CD4-positive, alpha-beta T cell treated with Interleukin-6 for 4 hours (primary cell): ENCODE measurements at regions not wholly inside any gene's neighbourhood (a gene's known extent, or its start where the extent isn't known, plus 50 kb on each side); places are given as distances from the start of the nearest gene placed in this dataset.

Experiments
- DNase-seq: peaks from one replicate; pipeline ENCODE4 v3.0.0-alpha.2; 2020; ENCODE audit warnings: mixed read lengths

DNA sequence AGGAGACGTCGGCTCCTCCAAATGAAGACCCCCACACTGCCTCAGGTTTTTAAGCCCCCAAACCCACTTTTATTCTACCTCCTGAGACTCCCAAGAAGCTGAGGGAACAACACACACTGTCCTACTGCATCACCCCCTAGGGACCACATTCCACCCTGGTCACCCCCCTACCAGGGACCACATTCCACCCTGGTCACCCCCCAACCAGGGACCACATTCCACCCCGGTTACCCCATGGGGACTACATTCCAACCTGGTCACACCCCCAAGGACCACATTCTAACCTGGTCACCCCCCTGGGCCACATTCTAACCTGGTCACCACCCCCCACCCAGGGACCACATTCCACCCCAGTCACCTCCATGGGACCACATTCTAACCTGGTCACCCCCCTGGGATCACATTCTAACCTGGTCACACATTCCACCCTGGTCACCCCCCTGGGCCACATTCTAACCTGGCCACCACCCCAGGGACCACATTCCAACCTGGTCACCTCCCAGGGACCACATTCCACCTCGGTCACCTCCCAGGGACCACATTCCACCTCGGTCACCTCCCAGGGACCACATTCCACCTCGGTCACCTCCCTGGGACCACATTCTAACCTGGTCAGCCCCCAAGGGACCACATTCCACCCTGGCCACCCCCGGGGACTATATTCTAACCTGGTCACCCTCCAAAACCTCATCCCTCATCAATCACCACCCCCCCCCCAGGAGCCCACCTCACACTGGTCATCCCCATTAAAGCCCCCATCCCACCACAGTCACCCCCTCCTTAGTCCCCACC is 587.6 kb downstream of the NPHP4 start:
- no peak for DNase-seq

DNA sequence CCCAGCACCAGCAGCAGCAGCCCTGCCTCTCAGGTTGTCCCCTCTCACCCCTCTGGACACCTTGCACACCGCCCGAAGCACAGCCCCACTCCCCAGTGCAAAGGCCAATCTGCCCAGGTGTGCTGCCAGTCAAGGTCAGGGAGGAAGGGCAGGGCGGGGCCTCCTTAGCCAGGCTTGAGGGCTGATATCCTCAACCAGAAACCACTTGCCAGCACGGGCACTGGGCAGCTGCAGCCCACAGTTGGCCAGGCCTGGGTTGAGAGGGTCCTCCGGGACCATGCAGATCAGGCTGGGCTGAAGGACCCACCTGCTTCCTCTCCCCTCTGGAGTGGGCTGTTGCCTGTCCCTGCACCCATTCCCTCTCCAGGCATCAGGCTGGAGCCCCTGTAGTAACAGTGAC is 588.3 kb downstream of the NPHP4 start:
- no peak for DNase-seq

DNA sequence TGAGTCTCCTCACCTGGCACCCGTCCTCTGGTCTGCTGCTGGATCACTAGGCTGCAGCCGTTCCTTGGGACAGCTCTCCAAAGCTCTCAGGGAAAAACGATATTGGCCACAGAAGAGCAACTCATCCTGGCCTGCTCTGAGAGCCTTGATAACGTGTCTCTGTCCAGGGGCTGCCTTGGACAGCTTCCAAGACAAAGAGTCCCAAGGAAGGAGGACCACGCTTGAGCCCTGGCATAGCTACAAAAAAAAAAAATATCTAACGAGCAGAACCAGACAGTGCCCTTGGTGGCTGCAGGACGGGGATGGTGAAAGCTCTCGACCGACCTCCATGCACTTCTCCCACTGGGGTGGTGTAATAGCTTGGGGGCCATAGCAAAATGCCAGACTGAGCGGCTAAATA is 589.6 kb downstream of the NPHP4 start:
- no peak for DNase-seq

DNA sequence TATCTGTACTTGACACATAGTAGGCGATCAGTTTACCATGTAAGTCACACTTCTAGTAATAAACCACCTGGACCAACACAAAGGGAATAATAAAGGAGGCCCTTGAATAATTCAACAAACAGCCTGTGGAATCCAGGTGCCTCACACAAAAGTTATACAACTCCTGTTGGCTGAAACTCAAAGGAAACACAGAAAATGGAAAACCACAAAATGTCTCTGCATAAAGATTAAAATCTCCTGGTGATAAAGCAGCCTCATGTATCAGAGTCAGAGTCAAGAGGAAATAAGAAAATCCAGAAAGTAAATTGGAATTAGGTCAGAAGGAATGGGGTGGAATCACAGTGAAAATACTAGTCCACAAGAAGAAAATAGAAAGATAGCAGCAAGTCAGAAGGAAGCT is 592.5 kb downstream of the NPHP4 start:
- DNase-seq = no peak

DNA sequence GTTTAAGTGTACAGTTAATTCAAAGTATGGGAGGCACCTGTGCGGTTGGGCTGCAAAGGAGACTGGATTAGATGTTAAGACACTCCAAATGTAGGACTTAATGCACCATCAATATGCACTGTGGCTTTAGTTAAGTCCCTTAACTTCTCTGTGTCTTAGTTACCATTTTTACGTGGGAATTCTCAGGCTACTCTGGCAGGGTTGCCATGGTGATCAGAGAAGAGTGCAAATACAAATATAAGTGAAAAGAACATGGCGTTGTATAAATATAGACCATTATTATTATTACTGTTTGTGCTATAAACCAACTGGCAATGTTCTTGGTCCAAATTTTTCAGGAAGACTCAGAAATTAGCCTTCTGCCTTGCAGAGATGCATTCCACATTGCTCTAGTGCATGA is 595.6 kb downstream of the NPHP4 start:
- DNase-seq = no peak

DNA sequence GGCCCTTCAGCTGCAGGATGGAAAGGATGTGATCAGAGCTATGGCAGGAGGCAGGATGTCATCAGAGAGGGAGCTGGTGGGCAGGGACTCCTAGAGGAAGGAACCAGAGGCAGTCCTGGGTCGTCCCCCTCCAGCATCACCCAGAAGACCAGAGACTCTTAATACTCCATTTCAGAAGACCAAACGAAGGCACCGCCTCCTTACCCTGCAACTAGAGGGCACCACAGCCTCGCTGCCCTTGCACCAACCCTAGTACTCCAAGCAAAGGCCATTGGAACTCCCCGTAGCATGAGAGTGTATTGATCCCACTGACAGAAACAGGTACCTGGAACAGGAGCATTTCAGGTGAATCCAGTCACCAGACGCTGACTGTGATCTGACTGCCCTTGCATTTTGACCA is 598.1 kb downstream of the NPHP4 start:
- no peak for DNase-seq

DNA sequence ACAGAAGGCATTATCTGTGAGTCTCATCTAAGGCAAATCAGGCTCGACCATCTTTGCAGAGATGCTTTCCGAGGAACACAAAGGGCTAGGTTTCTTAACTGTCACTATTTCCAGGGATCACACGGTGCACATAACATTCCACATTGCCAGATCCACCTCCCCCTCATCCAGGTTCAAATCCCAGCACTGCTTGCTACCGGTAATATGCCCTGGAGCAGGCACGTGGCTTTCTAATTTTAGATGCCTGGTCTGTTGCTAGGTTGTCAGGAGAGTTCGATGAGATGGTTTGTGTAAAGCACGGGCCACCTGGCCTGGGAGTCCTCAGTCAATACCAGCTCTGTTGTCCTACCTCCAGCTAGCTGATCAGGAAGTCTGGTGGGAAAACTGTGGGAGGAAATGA is 598.6 kb downstream of the NPHP4 start:
- DNase-seq = no peak

DNA sequence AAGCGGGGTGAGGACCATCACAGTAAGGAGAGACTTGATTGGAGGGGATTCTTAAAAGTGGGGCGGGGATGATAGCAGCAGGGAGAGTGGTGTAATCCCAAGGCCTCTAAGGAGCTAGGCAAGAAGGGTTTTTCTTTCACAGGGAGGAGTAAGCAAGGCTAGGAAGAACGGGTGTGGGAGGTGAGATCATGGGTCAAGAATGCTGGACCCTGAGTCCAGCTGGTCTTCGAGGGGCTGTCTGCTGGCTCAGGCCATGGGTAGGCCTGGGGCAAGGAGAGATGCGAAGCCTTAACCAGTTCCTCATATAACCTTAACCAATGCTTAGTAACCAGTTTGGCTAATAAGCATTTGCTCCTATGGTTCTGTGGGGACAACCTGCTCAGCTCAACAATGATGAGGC is 599.1 kb downstream of the NPHP4 start:
- DNase-seq = no peak

DNA sequence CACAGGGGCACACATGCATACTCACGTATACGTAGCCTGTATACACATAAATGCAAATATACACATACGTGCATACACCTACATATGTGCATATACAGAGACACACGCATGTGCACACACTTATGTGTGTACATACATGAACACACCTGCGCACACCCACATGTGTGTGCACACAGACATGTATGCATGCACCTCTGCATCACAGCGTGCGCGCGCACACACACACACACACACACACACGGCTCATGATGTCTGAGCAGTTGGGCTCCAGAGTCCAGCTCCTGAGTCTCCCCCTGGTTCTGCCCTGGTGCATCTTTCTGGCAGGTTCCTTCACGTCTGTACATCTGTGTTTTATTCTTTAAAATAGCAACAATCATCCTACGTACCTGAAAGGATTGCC is 600.5 kb downstream of the NPHP4 start:
- DNase-seq = no peak

DNA sequence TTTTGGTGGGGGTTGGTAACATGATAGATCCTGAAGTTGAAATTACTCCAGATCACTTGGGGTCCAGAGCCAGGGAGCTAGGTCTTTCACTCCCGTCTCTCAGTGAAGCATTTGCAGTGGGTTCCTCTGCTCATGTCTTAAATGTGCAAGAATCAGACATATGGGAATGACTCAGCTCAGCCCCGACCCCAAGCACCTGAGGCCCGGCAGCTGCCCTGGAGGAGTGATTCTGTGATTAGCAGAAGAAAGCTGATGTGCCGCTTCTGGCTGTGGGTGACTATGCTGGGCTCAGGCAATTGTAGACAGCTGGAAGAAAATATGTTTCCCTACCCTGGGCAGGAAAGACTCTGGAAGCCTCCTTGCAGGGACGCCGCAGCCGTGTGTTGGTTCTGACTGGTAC is 601.7 kb downstream of the NPHP4 start:
- DNase-seq = peak; percentile 23

DNA sequence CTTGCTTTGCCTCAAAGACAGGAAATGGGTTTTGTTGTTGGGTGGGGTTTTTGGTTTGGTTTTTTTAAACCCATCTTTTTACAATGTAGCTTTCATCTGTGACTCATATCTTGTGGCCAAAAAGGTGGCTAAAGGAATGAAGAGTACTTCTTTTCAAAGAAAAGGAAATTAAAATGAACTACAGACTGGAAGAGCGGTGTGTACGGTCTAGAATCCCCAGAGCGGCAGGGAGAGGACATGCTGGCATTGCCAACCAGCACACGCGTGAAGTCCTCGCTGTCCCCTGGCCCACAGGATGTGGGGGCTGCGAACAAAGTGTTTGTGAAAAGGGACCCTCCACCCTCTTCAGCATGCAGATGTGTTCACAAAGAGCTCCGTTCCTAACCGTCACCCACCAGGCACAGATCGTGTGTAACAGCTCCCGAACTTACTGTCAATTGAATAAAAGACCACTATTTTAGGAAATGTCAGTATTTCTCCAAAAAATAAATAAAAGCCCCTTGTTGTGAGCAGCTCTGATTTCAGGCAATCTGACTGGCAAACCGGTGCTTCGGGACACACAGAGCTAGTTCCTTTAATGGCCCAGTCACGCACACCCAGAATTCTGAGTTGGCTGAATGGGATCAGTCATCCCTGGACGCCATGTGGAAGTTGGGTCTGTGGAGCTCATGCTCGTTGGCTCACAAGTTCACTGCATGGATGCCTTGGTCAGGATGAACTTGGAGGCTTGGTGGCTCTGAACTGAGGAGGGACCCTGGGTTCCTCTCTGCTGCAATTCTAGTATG is 602.9 kb downstream of the NPHP4 start:
- peak; percentile 37 for DNase-seq

DNA sequence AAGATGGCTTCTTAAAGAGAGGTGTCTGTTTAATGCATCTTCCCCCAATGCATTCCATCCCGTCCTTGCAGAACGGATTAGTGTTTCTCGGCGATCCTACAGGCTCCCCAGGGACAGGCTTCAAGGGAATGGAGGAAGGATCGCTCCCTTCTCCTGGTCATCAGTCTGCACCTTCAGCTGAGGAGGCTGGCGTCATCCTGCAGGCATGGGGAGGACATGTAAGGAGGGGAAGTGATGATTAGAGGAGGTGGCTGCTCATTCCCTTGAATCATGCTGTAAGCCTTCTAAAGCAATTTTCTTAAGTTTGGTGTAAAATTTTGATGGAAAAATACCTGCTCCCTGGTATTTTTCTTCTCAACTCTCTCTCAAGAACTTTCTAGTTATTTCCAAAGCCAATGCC is 603.6 kb downstream of the NPHP4 start:
- DNase-seq = peak; percentile 18

DNA sequence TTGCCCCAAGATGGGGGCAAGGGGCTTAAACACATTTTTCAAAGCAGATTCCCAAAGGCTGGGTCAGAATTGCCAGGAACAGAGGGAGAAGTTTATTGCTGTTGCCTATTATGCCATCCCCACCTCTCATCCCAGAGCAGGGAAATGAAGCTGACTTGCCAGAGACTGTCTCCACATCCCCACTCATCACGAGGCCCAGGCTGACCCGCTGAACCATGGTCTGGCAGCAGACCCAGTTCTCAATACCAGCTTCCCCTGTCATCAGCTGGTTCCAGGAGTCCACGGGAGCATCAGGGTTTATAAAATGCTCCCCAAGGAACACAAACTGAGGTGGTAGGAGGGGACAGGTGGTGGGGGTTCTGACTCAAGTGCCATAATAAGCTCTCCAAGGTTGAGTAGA is 605.9 kb downstream of the NPHP4 start:
- no peak for DNase-seq

DNA sequence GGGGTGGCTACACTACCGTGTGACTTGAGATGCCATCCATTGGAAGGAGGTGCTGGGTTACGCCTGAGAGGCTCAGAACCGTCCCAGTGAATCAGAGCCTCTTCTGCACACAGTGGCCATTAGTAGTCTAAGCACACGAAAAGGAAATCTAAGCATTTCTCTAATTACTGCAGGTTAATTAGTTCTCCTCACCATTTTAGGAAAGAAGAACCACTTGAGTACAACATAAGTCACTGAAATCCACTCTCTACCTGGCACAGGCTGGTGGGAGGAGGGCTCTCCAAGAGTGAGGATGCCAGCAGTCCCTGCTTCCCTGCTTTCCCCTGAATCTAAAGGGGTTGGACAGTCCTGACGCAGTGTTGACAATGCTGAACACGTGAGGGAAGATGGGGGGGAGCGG is 606.3 kb downstream of the NPHP4 start:
- no peak for DNase-seq

DNA sequence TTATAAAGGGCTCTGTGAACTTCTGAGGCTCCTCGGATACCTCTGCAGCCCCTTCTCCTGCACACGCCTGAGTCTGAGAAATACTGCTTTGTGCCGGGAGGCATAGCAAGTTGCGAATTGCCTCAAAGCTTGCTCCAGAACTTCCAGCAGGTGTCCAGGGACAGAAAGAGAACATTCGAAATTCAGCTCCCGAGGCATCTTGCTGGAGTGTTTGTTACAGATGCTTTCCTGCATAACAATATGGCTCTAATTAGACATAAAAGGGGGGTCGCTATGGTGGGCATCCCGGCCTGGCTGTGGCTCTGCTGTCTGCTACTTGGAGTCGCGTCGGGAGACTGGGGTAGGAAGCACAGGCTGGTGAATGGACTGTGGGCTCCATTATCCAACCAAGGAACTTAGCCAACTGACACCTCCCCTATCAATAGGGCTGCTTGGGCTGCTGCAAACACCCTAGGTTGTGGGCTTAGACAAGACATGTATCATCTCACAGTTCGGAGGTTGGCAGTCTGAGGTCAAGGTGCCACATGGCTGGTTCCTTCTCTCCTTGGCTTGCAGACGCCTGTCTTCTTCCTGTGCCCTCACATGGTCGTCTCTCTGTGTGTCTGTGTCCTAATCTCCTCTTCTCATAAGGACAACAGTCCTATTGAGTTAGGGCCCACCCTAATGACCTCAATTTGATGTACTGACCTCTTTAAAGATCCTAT is 607.0 kb downstream of the NPHP4 start:
- no peak for DNase-seq

DNA sequence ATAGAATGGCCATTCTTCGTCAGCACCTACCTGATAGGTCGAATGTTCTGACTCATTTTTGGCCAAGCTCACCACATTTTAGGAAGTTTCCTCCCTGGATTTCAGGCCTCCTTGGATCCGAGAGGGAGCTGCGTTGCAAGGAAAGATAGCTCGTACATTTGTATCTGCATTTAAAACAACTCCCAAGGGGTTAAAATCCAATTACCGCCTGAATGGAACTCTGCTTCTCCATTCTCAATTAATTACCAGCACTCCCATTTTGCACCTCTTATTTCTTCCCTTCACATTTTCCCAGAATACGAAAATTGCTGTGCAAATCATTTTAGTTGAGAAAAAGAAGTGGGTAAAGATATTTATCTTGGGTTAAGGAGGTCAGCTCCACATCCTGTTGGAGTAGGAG is 610.7 kb downstream of the NPHP4 start:
- DNase-seq = no peak

DNA sequence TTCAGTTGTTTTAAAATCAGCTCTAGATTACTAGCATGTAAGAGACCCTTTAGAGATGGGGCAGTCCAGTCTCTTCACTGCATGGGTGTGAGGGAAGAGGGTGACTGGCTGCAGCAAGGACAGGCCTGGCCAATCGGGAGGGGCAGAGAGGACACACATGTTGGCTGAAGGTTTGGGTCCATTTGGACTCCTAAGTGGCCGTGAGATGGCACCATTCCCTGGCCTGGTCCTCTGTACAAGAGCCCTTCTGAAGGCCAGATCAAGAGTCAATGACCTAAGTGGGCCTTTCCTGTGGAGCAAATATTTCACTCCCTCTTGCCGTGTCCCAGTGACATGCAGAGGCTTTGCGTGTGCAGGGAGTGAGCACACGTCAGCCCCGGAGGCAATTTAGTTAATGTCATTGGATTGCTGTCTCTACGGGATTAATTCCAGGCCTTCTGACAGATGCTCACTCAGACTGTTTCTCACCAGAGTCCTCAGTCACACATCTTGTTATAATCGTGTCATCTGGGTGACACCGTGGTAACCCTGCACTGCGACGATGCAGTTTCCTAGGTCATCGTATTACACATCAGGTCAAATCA is 613.0 kb downstream of the NPHP4 start:
- no peak for DNase-seq

DNA sequence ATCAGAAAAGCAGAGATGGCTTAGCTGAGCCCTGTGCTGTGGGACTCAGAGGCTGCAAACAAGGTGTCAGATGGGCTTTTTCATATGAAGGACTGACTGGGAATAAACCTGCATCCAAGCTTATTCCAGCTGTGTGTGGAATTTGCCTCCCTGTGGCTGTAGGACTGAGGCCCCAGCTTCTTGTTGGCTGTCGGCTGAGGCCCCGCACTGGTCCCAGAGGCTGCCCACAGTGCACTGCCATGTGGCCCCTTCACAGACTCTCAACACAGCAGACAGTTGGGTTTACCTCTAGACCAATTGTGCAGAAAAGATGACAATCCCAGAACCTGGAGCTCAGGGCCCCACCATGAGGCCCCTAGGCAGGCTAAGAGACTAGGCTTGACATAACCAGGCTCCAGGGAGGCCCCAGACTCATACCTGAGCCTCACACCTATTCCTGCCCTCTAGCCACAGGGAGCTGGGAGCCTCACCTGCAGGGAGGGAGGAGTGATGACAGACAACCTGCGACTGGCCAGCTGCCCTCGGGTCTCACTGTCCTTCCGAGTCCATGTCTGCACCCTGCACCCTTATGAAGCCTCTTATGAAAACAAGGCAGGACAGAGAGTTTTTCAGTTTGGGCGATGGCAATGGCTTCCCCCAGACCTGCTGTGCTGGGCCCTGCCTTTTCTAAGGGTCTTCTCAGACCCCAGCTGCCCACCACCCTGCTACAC is 615.5 kb downstream of the NPHP4 start:
- DNase-seq = no peak

DNA sequence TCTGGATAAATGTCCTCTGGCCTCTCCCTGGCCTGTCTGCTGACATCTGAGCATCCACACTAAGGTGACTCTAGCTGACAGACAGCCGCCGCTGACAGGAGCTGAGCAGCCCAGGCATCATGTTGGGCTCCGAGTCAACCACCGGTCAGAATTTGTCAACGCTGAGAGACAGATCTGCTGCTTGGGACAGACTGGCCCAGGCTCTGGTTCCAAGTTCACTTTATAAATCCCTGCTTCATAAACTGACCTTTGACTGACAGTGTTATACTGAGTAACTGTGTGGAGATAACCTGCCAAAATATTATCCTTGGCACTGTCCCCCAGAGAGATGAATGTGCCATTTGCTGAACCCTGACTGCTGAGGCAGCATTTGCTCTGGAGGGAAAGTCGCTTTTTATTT is 616.7 kb downstream of the NPHP4 start:
- no peak for DNase-seq

DNA sequence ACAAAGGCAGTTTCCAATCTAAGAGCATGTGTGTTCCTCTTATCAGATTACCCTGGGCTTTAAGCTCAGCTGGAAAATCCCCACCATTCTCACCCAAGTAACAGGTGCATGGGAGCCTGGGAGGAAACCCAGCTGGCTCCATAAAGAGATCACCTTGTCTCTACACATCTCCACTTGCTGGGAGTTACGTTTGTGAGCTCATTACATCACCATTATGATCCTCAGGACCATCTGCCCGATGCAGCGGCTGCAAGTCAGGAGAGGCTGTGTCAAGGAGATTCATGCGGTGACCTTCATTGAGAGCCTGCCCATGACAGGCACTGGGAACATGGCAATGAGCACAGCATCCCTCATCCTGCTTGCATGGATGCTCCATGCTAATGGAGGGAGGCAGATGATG is 618.0 kb downstream of the NPHP4 start:
- no peak for DNase-seq

DNA sequence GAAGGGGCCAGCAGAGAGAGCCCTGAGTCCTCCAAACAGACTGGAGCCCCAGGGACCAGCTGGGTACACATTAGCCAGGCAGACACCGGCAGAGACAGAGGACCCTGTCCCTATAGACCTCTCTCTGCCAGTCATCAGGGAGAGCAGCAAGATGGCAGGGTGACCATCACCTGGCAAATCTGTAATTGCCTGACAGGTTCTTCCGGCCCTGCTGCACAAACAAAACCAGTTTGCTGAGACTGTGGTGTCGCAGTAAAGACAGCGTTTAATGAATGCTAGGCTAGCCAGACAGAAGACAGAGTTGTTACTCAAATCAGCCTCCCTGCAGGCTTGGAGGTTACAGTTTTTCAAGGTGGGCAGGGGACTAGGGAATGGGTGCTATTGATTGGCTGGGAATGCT is 618.9 kb downstream of the NPHP4 start:
- no peak for DNase-seq

DNA sequence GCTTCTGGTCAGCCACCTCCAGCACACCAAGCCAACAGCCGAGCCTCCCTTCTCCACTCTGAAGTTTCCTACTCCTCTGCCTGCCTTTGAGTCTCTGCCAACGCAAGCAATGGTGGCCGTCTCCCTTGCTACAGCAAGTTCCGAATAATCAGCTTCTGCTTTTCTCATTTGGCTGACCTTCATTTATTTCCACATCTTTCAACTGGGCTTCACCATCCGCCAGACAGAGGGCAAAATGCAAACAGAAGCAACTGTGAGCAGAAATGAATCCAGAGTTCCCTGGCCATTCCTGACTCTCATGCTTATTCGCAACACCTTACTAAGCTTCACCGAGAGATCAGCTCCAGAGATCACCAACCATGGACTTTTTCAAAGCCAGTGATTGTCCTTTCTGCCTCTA is 621.0 kb downstream of the NPHP4 start:
- no peak for DNase-seq

DNA sequence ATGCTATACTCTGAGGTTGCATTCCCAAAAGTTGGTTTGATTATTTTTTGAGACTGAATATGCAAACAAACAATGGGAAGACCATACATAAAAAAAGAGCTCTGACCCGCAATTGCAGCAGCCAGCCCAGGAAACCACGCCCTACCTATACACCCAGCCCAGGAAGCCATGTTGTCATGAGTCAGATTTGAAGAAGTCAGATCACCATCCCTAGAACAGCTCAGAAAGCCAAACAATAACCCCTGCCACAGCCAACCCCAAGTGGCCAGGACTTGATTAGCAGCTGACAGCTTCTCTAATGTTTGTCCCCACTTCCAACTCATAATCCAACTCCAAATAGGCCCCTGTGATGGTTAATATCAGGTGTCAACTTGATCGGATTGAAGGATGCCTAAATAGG is 621.9 kb downstream of the NPHP4 start:
- DNase-seq = peak; percentile 40
